Neural cell (in vitro differentiated cells): ENCODE measurements at regions not wholly inside any gene's neighbourhood (a gene's known extent, or its start where the extent isn't known, plus 50 kb on each side); places are given as distances from the start of the nearest gene placed in this dataset.

Experiments
- EZH2 ChIP-seq: fragments of 200-600, 300-800 bp; shearing (Covaris generic), sonication (generic); IDR thresholded peaks from 2 replicates; pipeline ENCODE4 v1.6.1; 2014; ENCODE audit warnings: antibody characterized with exemption, low read length, borderline replicate concordance, mild to moderate bottlenecking; ENCODE audit not compliant: insufficient read depth, poor library complexity, severe bottlenecking
- MXI1 ChIP-seq: fragments of 450-650 bp; conservative IDR thresholded peaks from 2 replicates; pipeline ENCODE4 v1.6.1; 2014; ENCODE audit warnings: antibody characterized with exemption, mild to moderate bottlenecking; ENCODE audit not compliant: poor library complexity, severe bottlenecking
- POLR2AphosphoS5 ChIP-seq: IDR thresholded peaks from 2 replicates; pipeline ENCODE4 v1.6.1; 2012
- RAD21 ChIP-seq: fragments of 450-650 bp; conservative IDR thresholded peaks from 2 replicates; pipeline ENCODE4 v1.6.1; 2014; ENCODE audit warnings: antibody characterized with exemption, mild to moderate bottlenecking, moderate library complexity
- SMC3 ChIP-seq: fragments of 450-650 bp; conservative IDR thresholded peaks from 2 replicates; pipeline ENCODE4 v1.6.1; 2014; ENCODE audit warnings: antibody characterized with exemption, mild to moderate bottlenecking, moderate library complexity; ENCODE audit not compliant: poor library complexity
- TF ChIP-seq, protein P1 (sequence below): fragments of 450-650 bp; IDR thresholded peaks from 2 replicates; pipeline ENCODE4 v1.5.1; 2014; ENCODE audit warnings: antibody characterized with exemption, mild to moderate bottlenecking, moderate library complexity; ENCODE audit not compliant: poor library complexity, severe bottlenecking
- TF ChIP-seq, protein P2 (sequence below): IDR thresholded peaks from 2 replicates; pipeline ENCODE4 v1.6.1; 2012; ENCODE audit warnings: borderline replicate concordance

GRCh38 chr10:64408391-64409183 lies 887.4 kb downstream of the REEP3 start:
- TF ChIP-seq, protein P1, sequence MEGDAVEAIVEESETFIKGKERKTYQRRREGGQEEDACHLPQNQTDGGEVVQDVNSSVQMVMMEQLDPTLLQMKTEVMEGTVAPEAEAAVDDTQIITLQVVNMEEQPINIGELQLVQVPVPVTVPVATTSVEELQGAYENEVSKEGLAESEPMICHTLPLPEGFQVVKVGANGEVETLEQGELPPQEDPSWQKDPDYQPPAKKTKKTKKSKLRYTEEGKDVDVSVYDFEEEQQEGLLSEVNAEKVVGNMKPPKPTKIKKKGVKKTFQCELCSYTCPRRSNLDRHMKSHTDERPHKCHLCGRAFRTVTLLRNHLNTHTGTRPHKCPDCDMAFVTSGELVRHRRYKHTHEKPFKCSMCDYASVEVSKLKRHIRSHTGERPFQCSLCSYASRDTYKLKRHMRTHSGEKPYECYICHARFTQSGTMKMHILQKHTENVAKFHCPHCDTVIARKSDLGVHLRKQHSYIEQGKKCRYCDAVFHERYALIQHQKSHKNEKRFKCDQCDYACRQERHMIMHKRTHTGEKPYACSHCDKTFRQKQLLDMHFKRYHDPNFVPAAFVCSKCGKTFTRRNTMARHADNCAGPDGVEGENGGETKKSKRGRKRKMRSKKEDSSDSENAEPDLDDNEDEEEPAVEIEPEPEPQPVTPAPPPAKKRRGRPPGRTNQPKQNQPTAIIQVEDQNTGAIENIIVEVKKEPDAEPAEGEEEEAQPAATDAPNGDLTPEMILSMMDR: no peak
- TF ChIP-seq EZH2 (no peak), SMC3 (no peak), RAD21 (no peak), POLR2AphosphoS5 (no peak), MXI1 (no peak)
- TF ChIP-seq, protein P2, sequence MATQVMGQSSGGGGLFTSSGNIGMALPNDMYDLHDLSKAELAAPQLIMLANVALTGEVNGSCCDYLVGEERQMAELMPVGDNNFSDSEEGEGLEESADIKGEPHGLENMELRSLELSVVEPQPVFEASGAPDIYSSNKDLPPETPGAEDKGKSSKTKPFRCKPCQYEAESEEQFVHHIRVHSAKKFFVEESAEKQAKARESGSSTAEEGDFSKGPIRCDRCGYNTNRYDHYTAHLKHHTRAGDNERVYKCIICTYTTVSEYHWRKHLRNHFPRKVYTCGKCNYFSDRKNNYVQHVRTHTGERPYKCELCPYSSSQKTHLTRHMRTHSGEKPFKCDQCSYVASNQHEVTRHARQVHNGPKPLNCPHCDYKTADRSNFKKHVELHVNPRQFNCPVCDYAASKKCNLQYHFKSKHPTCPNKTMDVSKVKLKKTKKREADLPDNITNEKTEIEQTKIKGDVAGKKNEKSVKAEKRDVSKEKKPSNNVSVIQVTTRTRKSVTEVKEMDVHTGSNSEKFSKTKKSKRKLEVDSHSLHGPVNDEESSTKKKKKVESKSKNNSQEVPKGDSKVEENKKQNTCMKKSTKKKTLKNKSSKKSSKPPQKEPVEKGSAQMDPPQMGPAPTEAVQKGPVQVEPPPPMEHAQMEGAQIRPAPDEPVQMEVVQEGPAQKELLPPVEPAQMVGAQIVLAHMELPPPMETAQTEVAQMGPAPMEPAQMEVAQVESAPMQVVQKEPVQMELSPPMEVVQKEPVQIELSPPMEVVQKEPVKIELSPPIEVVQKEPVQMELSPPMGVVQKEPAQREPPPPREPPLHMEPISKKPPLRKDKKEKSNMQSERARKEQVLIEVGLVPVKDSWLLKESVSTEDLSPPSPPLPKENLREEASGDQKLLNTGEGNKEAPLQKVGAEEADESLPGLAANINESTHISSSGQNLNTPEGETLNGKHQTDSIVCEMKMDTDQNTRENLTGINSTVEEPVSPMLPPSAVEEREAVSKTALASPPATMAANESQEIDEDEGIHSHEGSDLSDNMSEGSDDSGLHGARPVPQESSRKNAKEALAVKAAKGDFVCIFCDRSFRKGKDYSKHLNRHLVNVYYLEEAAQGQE: no peak
